ENCODE measurements at regions not wholly inside any gene's neighbourhood (a gene's known extent, or its start where the extent isn't known, plus 50 kb on each side); places are given as distances from the start of the nearest gene placed in this dataset.

- TF ChIP-seq CTCF (IDR thresholded peaks at IDR 0.05; ENCODE audit: low read length) = no peak
- TF ChIP-seq EZH2phosphoT487 (IDR thresholded peaks at IDR 0.05; ENCODE audit: low read length) = no peak
- no peak for TF ChIP-seq EZH2 (optimal IDR thresholded peaks at IDR 0.05; ENCODE audit: low read depth, low read length)
Observed at GRCh38 chr13:78410164-78410563, 193.2 kb downstream of the POU4F1 start.

Data from MM.1S (cell line).